Natural killer cell treated with Interleukin-12 subunit alpha and Interleukin-12 subunit beta and Interleukin-15 and Interleukin-18, amount 100 ng/mL, for 72 hours (primary cell): ENCODE measurements at regions not wholly inside any gene's neighbourhood (a gene's known extent, or its start where the extent isn't known, plus 50 kb on each side); places are given as distances from the start of the nearest gene placed in this dataset.

Experiments
- ATAC-seq, 2 donors: fragments of 150-1000 bp; cut with Tn5 transposase in 1 of 2; sonication (Bioruptor Pico), chemical (Tn5 transposase) in 1 of 2; 2 replicates each; pipeline ENCODE4 v1.10.0; 2021
- DNase-seq: peaks from one replicate; pipeline ENCODE4 v3.0.0; 2022; ENCODE audit warnings: low spot score
- H3K27ac Mint-ChIP-seq, 2 donors: 1 replicate in 1 of 2; 2 replicates in 1 of 2; pipeline ENCODE4 v1.8.0; 2022; ENCODE audit warnings: mixed read lengths in 2 of 2, mild to moderate bottlenecking in 1 of 2, moderate library complexity in 1 of 2
- H3K27me3 Mint-ChIP-seq, 2 donors: 1 replicate in 1 of 2; 2 replicates in 1 of 2; pipeline ENCODE4 v1.8.0; 2022; ENCODE audit warnings: mixed read lengths in 2 of 2
- H3K36me3 Mint-ChIP-seq: one replicate; pipeline ENCODE4 v1.8.0; 2022; ENCODE audit warnings: mixed read lengths
- H3K4me1 Mint-ChIP-seq, 2 donors: 1 replicate in 1 of 2; 2 replicates in 1 of 2; pipeline ENCODE4 v1.8.0; 2022; ENCODE audit warnings: low read depth in 2 of 2, mixed read lengths in 2 of 2, mild to moderate bottlenecking in 1 of 2
- H3K4me3 Mint-ChIP-seq: one replicate; pipeline ENCODE4 v1.8.0; 2022; ENCODE audit warnings: mixed read lengths
- H3K9me3 Mint-ChIP-seq: 2 replicates; pipeline ENCODE4 v1.8.0; 2022; ENCODE audit warnings: mixed read lengths

DNA sequence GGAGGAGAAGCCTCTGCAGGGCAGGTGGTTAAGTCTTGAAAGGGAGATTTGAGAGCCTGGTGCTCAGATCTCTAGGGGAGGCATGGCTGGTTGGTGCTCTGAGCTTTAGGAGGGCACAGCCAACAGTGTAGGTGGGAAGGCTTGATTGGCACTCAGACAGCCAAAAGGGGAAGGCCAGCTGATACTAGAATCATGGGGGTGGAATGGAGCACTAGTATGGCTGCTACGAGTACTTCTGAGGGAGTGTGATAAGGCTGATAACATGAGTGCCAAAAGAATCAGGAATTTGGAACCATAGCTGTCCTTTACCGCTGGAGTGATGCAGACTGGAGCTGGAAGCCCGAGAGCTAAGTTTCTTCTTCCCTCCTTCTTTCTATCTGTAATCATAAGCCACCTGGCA is 184.6 kb upstream of the TBC1D5 start:
- H3K36me3 Mint-ChIP-seq: no peaks in the 10 kb centered on the region
- H3K27me3 Mint-ChIP-seq: peaks cover 3 to 16% of the 10 kb centered on the region in 2 donors
- no peak overlapping the region for H3K4me3 Mint-ChIP-seq
- no peak overlapping the region for H3K27ac Mint-ChIP-seq
- no peak for ATAC-seq
- H3K4me1 Mint-ChIP-seq: no peaks in the 10 kb centered on the region
- no peak for DNase-seq
- H3K9me3 Mint-ChIP-seq: no peaks in the 10 kb centered on the region

DNA sequence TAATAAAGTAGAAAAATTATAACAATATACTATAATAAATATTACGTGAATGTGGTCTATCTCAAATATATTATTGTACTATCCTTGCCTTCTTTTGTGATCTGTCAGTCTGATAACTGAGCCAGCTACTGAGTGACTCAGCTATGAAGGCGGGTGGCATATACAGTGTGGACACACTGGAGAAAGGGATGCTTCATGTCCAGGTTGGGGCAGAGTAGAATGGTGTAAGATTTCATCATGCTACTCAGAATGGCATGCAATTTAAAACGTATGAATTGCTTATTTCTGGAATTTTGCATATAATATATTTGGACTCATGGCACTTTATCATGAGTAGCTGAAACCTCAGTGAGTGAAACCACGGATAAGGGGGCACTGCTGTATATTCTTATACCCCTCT is 172.9 kb upstream of the TBC1D5 start:
- Mint-ChIP-seq H3K27me3 (peaks cover 17 to 51% of the 10 kb centered on the region in 2 donors), H3K4me1 (no peaks in the 10 kb centered on the region), H3K27ac (no peak overlapping the region), H3K4me3 (no peak overlapping the region), H3K9me3 (no peaks in the 10 kb centered on the region), H3K36me3 (no peaks in the 10 kb centered on the region)
- DNase-seq (no peak), ATAC-seq (no peak)

DNA sequence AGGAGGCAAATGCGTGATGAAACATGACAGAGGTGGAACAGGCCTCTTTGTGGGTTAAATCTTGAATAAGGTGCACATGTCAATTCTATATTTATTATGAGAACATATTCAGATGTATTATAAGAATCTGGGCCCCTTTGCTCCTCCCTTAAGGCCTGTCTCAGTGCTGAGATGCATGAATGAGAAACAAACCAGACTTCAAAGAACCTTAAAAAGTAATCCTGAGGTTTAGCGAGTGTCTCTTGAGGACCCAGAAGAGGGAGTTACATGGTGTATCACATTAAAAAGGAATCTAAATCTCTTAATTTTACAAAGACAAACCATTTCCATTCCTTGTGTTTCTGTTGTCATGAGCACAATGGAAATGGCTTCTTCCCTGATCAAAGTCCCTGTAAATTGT is 170.9 kb upstream of the TBC1D5 start:
- Mint-ChIP-seq H3K9me3 (no peaks in the 10 kb centered on the region), H3K27me3 (peaks cover 13 to 49% of the 10 kb centered on the region in 2 donors), H3K4me3 (no peak overlapping the region), H3K4me1 (no peaks in the 10 kb centered on the region), H3K27ac (no peak overlapping the region), H3K36me3 (no peaks in the 10 kb centered on the region)
- DNase-seq (no peak), ATAC-seq (no peak)

DNA sequence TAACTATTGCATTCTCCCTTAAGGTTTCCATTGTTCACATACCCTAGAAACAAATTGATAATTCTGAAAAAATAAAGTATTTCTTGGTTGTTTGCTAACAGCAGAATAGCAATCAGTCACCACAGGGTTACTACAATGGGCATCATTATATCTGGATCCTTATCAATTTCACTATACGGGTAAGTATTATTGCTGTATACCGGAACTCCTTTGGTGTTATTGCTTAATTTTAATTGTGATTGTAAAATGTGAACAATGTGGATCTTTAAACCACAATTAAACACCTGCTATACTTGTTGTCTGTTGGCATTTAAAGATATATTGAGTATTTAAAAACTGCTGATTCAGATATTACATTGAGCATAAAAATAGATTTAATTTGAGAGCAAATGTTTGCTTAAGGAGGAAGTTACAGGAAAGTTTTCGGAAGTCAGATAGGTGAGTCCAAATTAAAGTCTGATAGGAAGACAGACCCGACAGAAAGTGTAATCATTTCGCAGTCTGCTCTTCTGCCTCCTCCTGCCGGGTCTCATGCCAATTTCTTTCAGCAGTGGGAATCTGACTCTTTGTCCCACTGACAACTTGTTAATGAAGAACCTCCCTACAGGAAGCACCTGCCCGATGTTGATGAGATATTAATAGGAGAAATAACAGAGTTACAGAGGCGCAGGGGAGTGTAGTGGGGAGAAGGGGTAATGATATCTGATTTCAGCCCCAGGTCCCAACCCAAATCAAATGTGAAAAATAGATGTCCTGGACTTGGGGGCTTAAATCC is 169.7 kb upstream of the TBC1D5 start:
- Mint-ChIP-seq H3K27ac (no peak overlapping the region), H3K36me3 (no peaks in the 10 kb centered on the region), H3K27me3 (peaks cover 13 to 41% of the 10 kb centered on the region in 2 donors), H3K9me3 (no peaks in the 10 kb centered on the region), H3K4me3 (no peak overlapping the region), H3K4me1 (no peaks in the 10 kb centered on the region)
- DNase-seq: no peak
- ATAC-seq: no peak

- ATAC-seq (no peak), DNase-seq (no peak)
- no peaks in the 10 kb centered on the region for H3K4me1 Mint-ChIP-seq
- H3K27ac Mint-ChIP-seq: no peak overlapping the region
- no peaks in the 10 kb centered on the region for H3K9me3 Mint-ChIP-seq
- H3K4me3 Mint-ChIP-seq: no peak overlapping the region
- peaks cover 9 to 36% of the 10 kb centered on the region in 2 donors for H3K27me3 Mint-ChIP-seq
- no peaks in the 10 kb centered on the region for H3K36me3 Mint-ChIP-seq
Observed at GRCh38 chr3:17910922-17911321, 168.5 kb upstream of the TBC1D5 start.

GRCh38 chr3:17909714-17910113 is 167.3 kb upstream of the TBC1D5 start:
- DNase-seq (no peak), ATAC-seq (no peak)
- Mint-ChIP-seq H3K4me1 (no peaks in the 10 kb centered on the region), H3K27me3 (peaks cover 15 to 36% of the 10 kb centered on the region in 2 donors), H3K9me3 (no peaks in the 10 kb centered on the region), H3K36me3 (no peaks in the 10 kb centered on the region), H3K27ac (no peak overlapping the region), H3K4me3 (no peak overlapping the region)

DNA sequence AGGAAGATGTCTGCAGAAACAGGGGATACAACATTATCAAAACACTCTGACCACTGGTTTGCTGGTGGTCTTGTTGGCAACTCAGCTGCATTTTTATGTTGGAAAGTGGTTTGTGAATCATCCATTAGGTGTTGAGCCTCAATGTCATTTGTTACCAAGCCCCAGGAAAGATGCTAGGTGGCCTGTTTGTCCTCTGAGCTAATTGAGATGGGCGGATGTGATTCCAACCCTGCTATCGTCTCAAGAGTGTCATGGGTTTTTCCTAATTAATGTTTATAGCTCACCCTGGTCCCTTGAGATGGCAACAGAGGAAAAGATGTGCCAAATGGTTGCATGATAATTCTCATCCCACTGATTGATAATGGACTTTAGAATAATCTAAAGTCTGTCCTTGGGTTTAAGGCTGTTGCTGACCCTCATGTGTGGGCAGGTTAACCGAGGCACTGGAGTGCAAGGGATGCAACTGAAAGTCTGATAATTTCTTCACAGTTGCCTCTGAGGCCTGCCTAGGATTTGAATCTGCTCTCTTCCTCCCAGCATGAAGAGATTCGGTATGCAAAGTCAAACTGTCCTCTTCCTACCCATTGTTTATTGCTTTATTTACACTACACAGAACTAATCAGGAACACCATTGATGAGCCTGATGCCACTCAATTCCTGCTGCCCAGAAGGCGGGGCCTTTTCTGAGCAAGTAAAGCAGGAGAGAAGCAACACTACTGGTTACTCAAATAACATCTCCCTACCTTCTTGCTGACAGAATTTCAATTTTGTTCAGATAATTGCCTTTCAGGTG is 166.2 kb upstream of the TBC1D5 start:
- no peak overlapping the region for H3K27ac Mint-ChIP-seq
- ATAC-seq (no peak), DNase-seq (no peak)
- peaks cover 15 to 36% of the 10 kb centered on the region in 2 donors for H3K27me3 Mint-ChIP-seq
- H3K9me3 Mint-ChIP-seq: no peaks in the 10 kb centered on the region
- no peak overlapping the region for H3K4me3 Mint-ChIP-seq
- no peaks in the 10 kb centered on the region for H3K36me3 Mint-ChIP-seq
- H3K4me1 Mint-ChIP-seq: no peaks in the 10 kb centered on the region

- Mint-ChIP-seq H3K4me3 (no peak overlapping the region), H3K9me3 (no peaks in the 10 kb centered on the region), H3K4me1 (no peaks in the 10 kb centered on the region), H3K27me3 (peaks cover 8 to 21% of the 10 kb centered on the region in 2 donors), H3K36me3 (no peaks in the 10 kb centered on the region), H3K27ac (no peak overlapping the region)
- no peak for DNase-seq
- ATAC-seq: no peak
Observed at GRCh38 chr3:17905996-17906395, 163.6 kb upstream of the TBC1D5 start.

GRCh38 chr3:17901893-17902292 is 159.5 kb upstream of the TBC1D5 start:
- H3K27me3 Mint-ChIP-seq: peaks cover 8 to 17% of the 10 kb centered on the region in 2 donors
- DNase-seq (no peak), ATAC-seq (no peak)
- H3K36me3 Mint-ChIP-seq: no peaks in the 10 kb centered on the region
- H3K27ac Mint-ChIP-seq: no peak overlapping the region
- no peaks in the 10 kb centered on the region for H3K4me1 Mint-ChIP-seq
- H3K4me3 Mint-ChIP-seq: no peak overlapping the region
- no peaks in the 10 kb centered on the region for H3K9me3 Mint-ChIP-seq

DNA sequence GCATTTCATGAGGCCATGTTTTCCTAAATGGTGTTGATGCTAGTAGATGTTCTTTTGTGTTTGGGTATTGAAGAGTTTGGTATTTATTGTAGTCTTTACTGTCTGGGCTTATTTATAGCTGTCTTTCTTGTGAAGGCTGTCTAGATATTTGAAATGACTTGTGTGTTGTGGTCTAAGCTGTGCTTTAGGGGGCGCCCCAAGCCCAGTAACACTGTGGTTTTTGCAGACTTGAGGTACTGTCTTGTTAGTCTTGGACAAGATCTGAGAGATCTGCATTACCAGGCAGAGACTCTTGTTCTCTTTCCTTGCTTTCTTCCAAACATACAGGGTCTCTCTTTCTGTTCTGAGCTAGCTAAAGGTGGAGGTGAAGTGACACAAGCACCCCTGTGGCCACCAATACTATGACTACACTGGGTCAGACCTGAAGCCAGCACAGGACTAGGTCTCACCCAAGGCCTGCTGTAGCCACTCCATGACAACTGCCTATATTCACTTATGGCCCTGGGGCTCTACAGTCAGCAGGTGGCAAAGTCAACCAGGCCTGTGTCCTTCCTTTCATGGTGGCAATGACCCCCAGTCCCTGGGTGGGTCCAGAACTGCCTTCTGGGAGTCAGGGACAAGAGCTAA is 152.1 kb upstream of the TBC1D5 start:
- peak; percentile 48 to 71 for ATAC-seq
- Mint-ChIP-seq H3K27me3 (peaks cover 0 to 19% of the 10 kb centered on the region in 2 donors), H3K9me3 (no peaks in the 10 kb centered on the region), H3K36me3 (no peaks in the 10 kb centered on the region), H3K27ac (no peak overlapping the region), H3K4me1 (no peaks in the 10 kb centered on the region), H3K4me3 (no peak overlapping the region)
- DNase-seq: no peak

DNA sequence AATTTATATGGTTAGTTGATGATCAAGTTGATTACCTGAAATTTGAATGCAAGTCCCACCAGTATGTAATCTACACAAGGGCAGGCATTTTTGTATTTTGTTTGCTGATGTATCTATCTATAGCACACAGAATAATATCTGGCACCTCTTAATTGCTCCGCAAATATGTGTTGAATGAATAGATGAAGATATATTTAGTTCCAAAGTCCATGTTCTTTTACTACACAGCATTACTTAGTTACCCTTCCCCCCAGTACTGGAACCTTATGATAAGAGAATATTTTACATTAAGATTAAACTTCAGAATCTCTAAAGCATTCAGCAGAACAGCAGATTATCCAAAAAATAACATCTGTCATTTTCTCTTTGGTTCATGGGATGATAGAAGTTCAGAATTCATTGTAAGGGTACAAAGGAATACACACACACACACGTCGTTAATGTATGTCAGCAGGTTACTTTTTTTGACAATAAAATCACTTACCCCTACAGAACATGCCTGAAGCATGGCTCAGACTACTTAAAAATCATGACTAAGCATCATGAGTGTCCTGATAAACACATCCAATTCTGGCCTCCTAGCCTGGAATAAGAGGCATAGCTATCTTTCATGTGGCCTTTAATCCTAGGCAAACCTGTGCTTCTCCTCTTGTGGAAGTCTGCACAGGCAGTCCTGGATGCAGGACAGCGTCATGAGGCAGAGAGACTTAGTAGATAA is 148.9 kb upstream of the TBC1D5 start:
- H3K4me3 Mint-ChIP-seq: no peak overlapping the region
- no peaks in the 10 kb centered on the region for H3K4me1 Mint-ChIP-seq

GRCh38 chr3:17885986-17886385 is 143.6 kb upstream of the TBC1D5 start:
- no peaks in the 10 kb centered on the region for H3K9me3 Mint-ChIP-seq
- H3K4me3 Mint-ChIP-seq: no peak overlapping the region
- H3K4me1 Mint-ChIP-seq: no peaks in the 10 kb centered on the region
- DNase-seq (no peak), ATAC-seq (no peak)
- H3K27ac Mint-ChIP-seq: no peak overlapping the region
- H3K27me3 Mint-ChIP-seq: peaks cover 4 to 23% of the 10 kb centered on the region in 2 donors
- no peaks in the 10 kb centered on the region for H3K36me3 Mint-ChIP-seq

More for the DNA sequence above, 148.9 kb upstream of the TBC1D5 start:
- peaks cover 4 to 24% of the 10 kb centered on the region in 2 donors for H3K27me3 Mint-ChIP-seq
- H3K36me3 Mint-ChIP-seq: no peaks in the 10 kb centered on the region
- no peaks in the 10 kb centered on the region for H3K9me3 Mint-ChIP-seq
- DNase-seq: no peak
- ATAC-seq: peak in 1 of 2 donors; percentile 24
- no peak overlapping the region for H3K27ac Mint-ChIP-seq

- Mint-ChIP-seq H3K27me3 (peaks cover 4 to 19% of the 10 kb centered on the region in 2 donors), H3K9me3 (no peaks in the 10 kb centered on the region), H3K4me1 (no peaks in the 10 kb centered on the region), H3K36me3 (no peaks in the 10 kb centered on the region), H3K4me3 (no peak overlapping the region), H3K27ac (no peak overlapping the region)
- no peak for DNase-seq
- ATAC-seq: no peak
Observed at GRCh38 chr3:17882981-17883380, 140.6 kb upstream of the TBC1D5 start.
